Astrocyte (in vitro differentiated cells and primary cell): ENCODE measurements at regions not wholly inside any gene's neighbourhood (a gene's known extent, or its start where the extent isn't known, plus 50 kb on each side); places are given as distances from the start of the nearest gene placed in this dataset.
"Not testable (repeated sequence)": the region's sequence is repeated elsewhere in the genome, so short reads cannot be mapped to it uniquely, and the experiment has no call there.

ENCODE experiments used
- DNase-seq: peaks from one replicate; pipeline ENCODE4 v3.0.0-alpha.2; 2010; ENCODE audit warnings: low read depth
- FAIRE-seq: peaks from 2 replicates; lab custom pipeline; 2011; peaks lifted over from hg19 to GRCh38; lab: Jason Lieb, UNC
- H2AFZ ChIP-seq: 2 replicates; pipeline ENCODE4 v1.6.0; 2012; ENCODE audit warnings: low read depth, low read length, inconsistent platforms
- H3K27ac ChIP-seq: 2 replicates; pipeline ENCODE4 v1.5.1; 2011; ENCODE audit warnings: low read depth, low read length, inconsistent platforms
- H3K27me3 ChIP-seq: 2 replicates; pipeline ENCODE4 v1.6.0; 2011; ENCODE audit warnings: low read length, inconsistent platforms; ENCODE audit not compliant: insufficient read depth
- H3K36me3 ChIP-seq: 2 replicates; pipeline ENCODE4 v1.5.1; 2011; ENCODE audit warnings: low read length, inconsistent platforms; ENCODE audit not compliant: insufficient read depth
- H3K4me1 ChIP-seq: 2 replicates; pipeline ENCODE4 v1.5.1; 2011; ENCODE audit warnings: low read length, inconsistent platforms; ENCODE audit not compliant: insufficient read depth
- H3K4me2 ChIP-seq: 2 replicates; pipeline ENCODE4 v1.6.0; 2012; ENCODE audit warnings: low read length, inconsistent platforms
- H3K4me3 ChIP-seq: 2 replicates; pipeline ENCODE4 v1.5.1; 2011; ENCODE audit warnings: low read depth, mild to moderate bottlenecking, low read length, inconsistent platforms; ENCODE audit not compliant: insufficient read depth
- H3K79me2 ChIP-seq: 2 replicates; pipeline ENCODE4 v1.6.0; 2012; ENCODE audit warnings: mild to moderate bottlenecking, low read length, inconsistent platforms; ENCODE audit not compliant: insufficient read depth
- H3K9ac ChIP-seq: 2 replicates; pipeline ENCODE4 v1.6.0; 2012; ENCODE audit warnings: mild to moderate bottlenecking, low read length, inconsistent platforms
- H3K9me3 ChIP-seq: 2 replicates; pipeline ENCODE4 v1.5.1; 2012; ENCODE audit warnings: low read depth, mild to moderate bottlenecking, low read length, inconsistent platforms; ENCODE audit not compliant: insufficient read depth
- H4K20me1 ChIP-seq: 2 replicates; pipeline ENCODE4 v1.6.0; 2012; ENCODE audit warnings: low read length, inconsistent platforms; ENCODE audit not compliant: insufficient read depth
- H3K27ac Mint-ChIP-seq: one replicate; pipeline ENCODE4 v1.8.0; 2021; ENCODE audit warnings: mild to moderate bottlenecking, mixed read lengths; ENCODE audit not compliant: unreplicated experiment
- H3K27me3 Mint-ChIP-seq: one replicate; pipeline ENCODE4 v1.8.0; 2021; ENCODE audit warnings: low read depth, mixed read lengths; ENCODE audit not compliant: unreplicated experiment
- H3K36me3 Mint-ChIP-seq: one replicate; pipeline ENCODE4 v1.8.0; 2021; ENCODE audit warnings: low read depth, mixed read lengths; ENCODE audit not compliant: unreplicated experiment
- H3K4me1 Mint-ChIP-seq: one replicate; pipeline ENCODE4 v1.8.0; 2021; ENCODE audit warnings: low read depth, mixed read lengths; ENCODE audit not compliant: unreplicated experiment
- H3K4me3 Mint-ChIP-seq: one replicate; pipeline ENCODE4 v1.8.0; 2021; ENCODE audit warnings: mild to moderate bottlenecking, moderate library complexity, mixed read lengths; ENCODE audit not compliant: unreplicated experiment
- H3K9me3 Mint-ChIP-seq: one replicate; pipeline ENCODE4 v1.8.0; 2021; ENCODE audit warnings: mild to moderate bottlenecking, mixed read lengths; ENCODE audit not compliant: unreplicated experiment
- EZH2 ChIP-seq: IDR thresholded peaks from 2 replicates; pipeline ENCODE4 v1.6.1; 2012; ENCODE audit warnings: mild to moderate bottlenecking, low read length, inconsistent platforms; ENCODE audit not compliant: insufficient read depth
- TF ChIP-seq, protein P1 (sequence below): IDR thresholded peaks from 2 replicates; pipeline ENCODE4 v1.5.1; 2011; ENCODE audit warnings: low read depth, mild to moderate bottlenecking, inconsistent platforms, low read length, moderate library complexity; ENCODE audit not compliant: insufficient read depth

DNA sequence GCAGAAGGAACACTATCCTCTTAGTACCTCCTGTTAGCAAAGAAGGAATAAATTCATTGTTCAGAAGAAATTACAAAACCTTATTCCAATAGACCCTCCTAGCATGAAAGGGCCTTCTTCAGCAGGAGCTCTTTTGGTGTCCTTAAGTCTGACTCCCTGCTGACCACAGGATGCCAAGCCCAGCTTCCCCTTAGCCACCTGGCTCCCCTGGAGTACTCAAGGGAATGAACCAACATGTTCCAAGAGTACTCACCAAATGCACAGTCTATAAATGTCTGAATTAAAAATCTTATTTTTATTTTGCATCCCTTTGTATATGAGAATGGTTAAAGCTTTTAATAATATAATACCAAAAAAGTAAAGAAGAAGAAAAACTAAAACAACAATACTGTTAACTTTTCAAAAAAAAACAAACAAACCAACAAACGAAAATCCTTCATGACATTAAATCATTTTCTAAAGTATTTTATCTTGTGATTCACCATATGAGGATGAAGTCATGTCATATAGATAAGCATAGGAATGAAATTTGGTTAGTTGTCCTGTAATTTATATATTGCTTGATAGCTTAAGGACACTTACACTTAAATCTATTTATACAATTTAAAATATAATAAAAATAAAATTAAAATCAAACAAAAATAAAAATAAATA is 1355.1 kb downstream of the HACE1 start:
- H3K4me1 Mint-ChIP-seq: no peaks in the 10 kb centered on the region
- FAIRE-seq (no peak), DNase-seq (no peak)
- Histone ChIP-seq H3K4me2 (no peak overlapping the region), H3K36me3 (no peaks in the 10 kb centered on the region), H3K27ac (no peak overlapping the region), H3K27me3 (no peaks in the 10 kb centered on the region), H3K9ac (no peak overlapping the region), H4K20me1 (no peaks in the 10 kb centered on the region), H2AFZ (no peak overlapping the region), H3K79me2 (no peaks in the 10 kb centered on the region), H3K4me3 (no peak overlapping the region), H3K4me1 (no peaks in the 10 kb centered on the region), H3K9me3 (peaks cover 3% of the 10 kb centered on the region)
- H3K27me3 Mint-ChIP-seq: no peaks in the 10 kb centered on the region
- no peaks in the 10 kb centered on the region for H3K9me3 Mint-ChIP-seq
- TF ChIP-seq, protein P1, sequence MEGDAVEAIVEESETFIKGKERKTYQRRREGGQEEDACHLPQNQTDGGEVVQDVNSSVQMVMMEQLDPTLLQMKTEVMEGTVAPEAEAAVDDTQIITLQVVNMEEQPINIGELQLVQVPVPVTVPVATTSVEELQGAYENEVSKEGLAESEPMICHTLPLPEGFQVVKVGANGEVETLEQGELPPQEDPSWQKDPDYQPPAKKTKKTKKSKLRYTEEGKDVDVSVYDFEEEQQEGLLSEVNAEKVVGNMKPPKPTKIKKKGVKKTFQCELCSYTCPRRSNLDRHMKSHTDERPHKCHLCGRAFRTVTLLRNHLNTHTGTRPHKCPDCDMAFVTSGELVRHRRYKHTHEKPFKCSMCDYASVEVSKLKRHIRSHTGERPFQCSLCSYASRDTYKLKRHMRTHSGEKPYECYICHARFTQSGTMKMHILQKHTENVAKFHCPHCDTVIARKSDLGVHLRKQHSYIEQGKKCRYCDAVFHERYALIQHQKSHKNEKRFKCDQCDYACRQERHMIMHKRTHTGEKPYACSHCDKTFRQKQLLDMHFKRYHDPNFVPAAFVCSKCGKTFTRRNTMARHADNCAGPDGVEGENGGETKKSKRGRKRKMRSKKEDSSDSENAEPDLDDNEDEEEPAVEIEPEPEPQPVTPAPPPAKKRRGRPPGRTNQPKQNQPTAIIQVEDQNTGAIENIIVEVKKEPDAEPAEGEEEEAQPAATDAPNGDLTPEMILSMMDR: no peak
- TF ChIP-seq EZH2: no peak
- H3K27ac Mint-ChIP-seq: no peak overlapping the region
- no peaks in the 10 kb centered on the region for H3K36me3 Mint-ChIP-seq
- no peak overlapping the region for H3K4me3 Mint-ChIP-seq

DNA sequence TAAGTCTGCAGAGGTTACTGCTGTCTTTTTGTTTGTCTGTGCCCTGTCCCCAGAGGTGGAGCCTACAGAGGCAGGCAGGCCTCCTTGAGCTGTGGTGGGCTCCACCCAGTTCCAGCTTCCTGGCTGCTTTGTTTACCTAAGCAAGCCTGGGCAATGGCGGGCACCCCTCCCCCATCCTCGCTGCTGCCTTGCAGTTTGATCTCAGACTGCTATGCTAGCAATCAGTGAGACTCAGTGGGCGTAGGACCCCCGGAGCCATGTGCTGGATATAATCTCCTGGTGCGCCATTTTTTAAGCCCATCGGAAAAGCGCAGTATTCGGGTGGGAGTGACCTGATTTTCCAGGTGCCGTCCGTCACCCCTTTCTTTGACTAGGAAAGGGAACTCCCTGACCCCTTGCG is 1363.1 kb downstream of the HACE1 start:
- H3K27me3 Mint-ChIP-seq, FAIRE-seq, H3K4me1 ChIP-seq, H3K4me2 ChIP-seq, H3K4me3 Mint-ChIP-seq, H3K9me3 ChIP-seq, H3K4me3 ChIP-seq, DNase-seq, H3K79me2 ChIP-seq, H4K20me1 ChIP-seq, H3K27ac Mint-ChIP-seq, H3K36me3 Mint-ChIP-seq, H2AFZ ChIP-seq, H3K4me1 Mint-ChIP-seq, H3K36me3 ChIP-seq, H3K9ac ChIP-seq, H3K27ac ChIP-seq, H3K27me3 ChIP-seq, H3K9me3 Mint-ChIP-seq: not testable (repeated sequence)

DNA sequence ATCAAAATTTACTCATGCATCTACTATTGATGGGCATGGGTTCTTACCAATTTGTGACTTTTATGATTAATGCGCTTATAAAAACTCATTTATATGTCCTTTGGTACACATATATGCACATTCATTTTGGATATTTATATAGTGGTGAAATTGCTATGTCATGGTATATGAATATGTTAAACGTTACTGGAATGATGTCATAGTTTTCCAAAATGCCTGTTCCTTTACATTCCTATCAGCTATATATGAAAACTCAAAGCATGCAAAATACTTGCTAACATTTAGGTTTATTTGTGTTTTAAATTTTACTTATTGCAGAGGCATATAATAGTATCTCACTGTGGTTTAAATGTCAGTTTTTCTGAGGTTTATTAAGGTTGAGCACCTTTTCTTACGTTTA is 1403.1 kb downstream of the HACE1 start:
- DNase-seq (no peak), FAIRE-seq (no peak)
- Histone ChIP-seq H3K36me3 (no peaks in the 10 kb centered on the region), H4K20me1 (no peaks in the 10 kb centered on the region), H3K4me1 (no peaks in the 10 kb centered on the region), H3K27ac (no peak overlapping the region), H3K4me3 (no peak overlapping the region), H3K27me3 (no peaks in the 10 kb centered on the region), H3K9me3 (no peaks in the 10 kb centered on the region), H3K4me2 (no peak overlapping the region), H3K79me2 (no peaks in the 10 kb centered on the region), H3K9ac (no peak overlapping the region), H2AFZ (no peak overlapping the region)
- H3K4me1 Mint-ChIP-seq: no peaks in the 10 kb centered on the region
- TF ChIP-seq, protein P1: no peak
- no peak for TF ChIP-seq EZH2
- H3K27me3 Mint-ChIP-seq: no peaks in the 10 kb centered on the region
- no peaks in the 10 kb centered on the region for H3K36me3 Mint-ChIP-seq
- H3K27ac Mint-ChIP-seq: no peak overlapping the region
- H3K4me3 Mint-ChIP-seq: no peak overlapping the region
- no peaks in the 10 kb centered on the region for H3K9me3 Mint-ChIP-seq
